NCI-H2196 (cell line): ENCODE measurements at regions not wholly inside any gene's neighbourhood (a gene's known extent, or its start where the extent isn't known, plus 50 kb on each side); places are given as distances from the start of the nearest gene placed in this dataset.

ENCODE experiments used
- DNase-seq: peaks from one replicate; lab custom pipeline; 2025; ENCODE audit not compliant: unreplicated experiment; lab: John Stamatoyannopoulos, UW

GRCh38 chr1:198472997-198473396 lies 67.5 kb downstream of the ATP6V1G3 start:
- DNase-seq, result no peak

GRCh38 chr1:198472119-198472518 lies 68.4 kb downstream of the ATP6V1G3 start:
- no peak for DNase-seq

GRCh38 chr1:198467907-198468306 lies 72.6 kb downstream of the ATP6V1G3 start:
- DNase-seq, result no peak

GRCh38 chr1:198467342-198467741 lies 73.1 kb downstream of the ATP6V1G3 start:
- DNase-seq, result no peak

GRCh38 chr1:198465201-198466144 lies 75.0 kb downstream of the ATP6V1G3 start:
- DNase-seq, result peak; percentile 46

- no peak for DNase-seq
These were observed 76.8 kb downstream of the ATP6V1G3 start for GRCh38 chr1:198463709-198464108.

GRCh38 chr1:198462365-198463019 lies 78.0 kb downstream of the ATP6V1G3 start:
- DNase-seq, result no peak

GRCh38 chr1:198455966-198456365 lies 84.5 kb downstream of the ATP6V1G3 start:
- DNase-seq, result no peak

- no peak for DNase-seq
These were observed 90.6 kb downstream of the ATP6V1G3 start for GRCh38 chr1:198449727-198450433.

GRCh38 chr1:198449261-198449660 lies 91.2 kb downstream of the ATP6V1G3 start:
- DNase-seq, result no peak

GRCh38 chr1:198447468-198447867 lies 93.0 kb downstream of the ATP6V1G3 start:
- DNase-seq, result no peak

- no peak for DNase-seq
These were observed 94.6 kb downstream of the ATP6V1G3 start for GRCh38 chr1:198445872-198446271.

GRCh38 chr1:198444792-198445191 lies 95.7 kb downstream of the ATP6V1G3 start:
- no peak for DNase-seq

- no peak for DNase-seq
These were observed 96.9 kb downstream of the ATP6V1G3 start for GRCh38 chr1:198443365-198444233.

GRCh38 chr1:198440842-198441241 lies 99.6 kb downstream of the ATP6V1G3 start:
- no peak for DNase-seq

- no peak for DNase-seq
These were observed 103.1 kb downstream of the ATP6V1G3 start for GRCh38 chr1:198437332-198437731.

- DNase-seq, result no peak
These were observed 104.2 kb downstream of the ATP6V1G3 start for GRCh38 chr1:198436276-198436675.

- no peak for DNase-seq
These were observed 105.4 kb downstream of the ATP6V1G3 start for GRCh38 chr1:198435056-198435455.

GRCh38 chr1:198424441-198424840 lies 116.0 kb downstream of the ATP6V1G3 start:
- DNase-seq, result no peak

GRCh38 chr1:198423673-198424072 lies 116.8 kb downstream of the ATP6V1G3 start:
- no peak for DNase-seq

- no peak for DNase-seq
These were observed 123.4 kb downstream of the ATP6V1G3 start for GRCh38 chr1:198417039-198417438.
